ENCODE measurements at regions not wholly inside any gene's neighbourhood (a gene's known extent, or its start where the extent isn't known, plus 50 kb on each side); places are given as distances from the start of the nearest gene placed in this dataset.
"Not testable (repeated sequence)": the region's sequence is repeated elsewhere in the genome, so short reads cannot be mapped to it uniquely, and the experiment has no call there.

- DNase-seq: no peak
Measured at GRCh38 chr3:31096661-31097395, 202.4 kb upstream of the GADL1 start.

GRCh38 chr3:31100519-31100918 lies 206.1 kb upstream of the GADL1 start:
- no peak for DNase-seq

GRCh38 chr3:31101285-31101684 lies 206.8 kb upstream of the GADL1 start:
- not testable (repeated sequence) for DNase-seq

GRCh38 chr3:31102196-31102879 lies 207.9 kb upstream of the GADL1 start:
- no peak for DNase-seq

GRCh38 chr3:31103181-31103580 lies 208.7 kb upstream of the GADL1 start:
- DNase-seq: no peak

- DNase-seq: no peak
Measured at GRCh38 chr3:31103623-31104180, 209.2 kb upstream of the GADL1 start.

GRCh38 chr3:31105011-31105410 lies 210.6 kb upstream of the GADL1 start:
- no peak for DNase-seq

GRCh38 chr3:31105438-31106077 lies 211.1 kb upstream of the GADL1 start:
- DNase-seq: no peak

- no peak for DNase-seq
Measured at GRCh38 chr3:31106204-31106603, 211.7 kb upstream of the GADL1 start.

- no peak for DNase-seq
Measured at GRCh38 chr3:31106912-31107311, 212.5 kb upstream of the GADL1 start.

- no peak for DNase-seq
Measured at GRCh38 chr3:31114929-31115283, 220.4 kb upstream of the GADL1 start.

GRCh38 chr3:31115531-31115930 lies 221.1 kb upstream of the GADL1 start:
- not testable (repeated sequence) for DNase-seq

GRCh38 chr3:31116651-31117050 lies 222.2 kb upstream of the GADL1 start:
- DNase-seq: no peak

GRCh38 chr3:31117854-31118253 lies 223.4 kb upstream of the GADL1 start:
- no peak for DNase-seq

GRCh38 chr3:31124373-31124772 lies 229.9 kb upstream of the GADL1 start:
- DNase-seq: no peak

GRCh38 chr3:31125413-31126020 lies 231.1 kb upstream of the GADL1 start:
- no peak for DNase-seq

- DNase-seq: no peak
Measured at GRCh38 chr3:31129241-31129640, 234.8 kb upstream of the GADL1 start.

- no peak for DNase-seq
Measured at GRCh38 chr3:31132132-31132769, 237.8 kb upstream of the GADL1 start.

GRCh38 chr3:31133541-31133940 lies 239.1 kb upstream of the GADL1 start:
- DNase-seq: no peak

- no peak for DNase-seq
Measured at GRCh38 chr3:31135546-31135945, 241.1 kb upstream of the GADL1 start.

- DNase-seq: no peak
Measured at GRCh38 chr3:31137718-31138465, 243.4 kb upstream of the GADL1 start.

Measured in amygdala (tissue), 56 donors.